ENCODE measurements at regions not wholly inside any gene's neighbourhood (a gene's known extent, or its start where the extent isn't known, plus 50 kb on each side); places are given as distances from the start of the nearest gene placed in this dataset.

DNA sequence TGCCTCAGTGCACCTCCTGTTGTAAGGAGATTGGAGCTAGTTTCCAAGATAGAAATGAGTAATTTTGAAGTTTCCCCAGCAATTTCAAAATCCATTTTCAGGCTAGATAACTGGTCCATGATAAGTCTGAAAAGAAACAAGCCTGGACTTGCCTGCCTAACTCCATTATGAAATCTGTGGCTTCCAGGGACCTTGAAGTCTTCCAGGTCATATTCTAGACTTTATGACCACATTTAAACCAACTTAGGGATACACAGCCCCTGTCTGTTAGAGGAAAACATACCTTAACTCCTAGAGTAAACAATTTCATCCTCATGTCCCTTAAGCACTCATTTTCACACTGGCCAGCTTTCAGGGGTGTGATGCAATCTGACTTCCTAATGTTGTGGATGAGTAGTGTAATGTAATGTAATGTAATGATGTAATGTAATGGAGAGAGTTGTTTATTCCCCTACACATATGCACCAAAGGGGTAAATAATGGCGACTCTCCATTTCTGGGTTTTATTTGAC is 96.7 kb upstream of the FAM20A start:
- H3K9me3 ChIP-seq, result no peaks in the 10 kb centered on the region
- H3K27ac ChIP-seq, result no peak overlapping the region
- no peak overlapping the region for H3K9ac ChIP-seq (ENCODE audit: low read depth in 2 of 2, low read length in 2 of 2)
- H3K4me3 ChIP-seq, result no peak overlapping the region
- intact Hi-C loops (cut with DNase I), result no loop called here
- no peaks in the 10 kb centered on the region for H3K27me3 ChIP-seq
- no peaks in the 10 kb centered on the region for H3K36me3 ChIP-seq
- TF ChIP-seq, protein P1, sequence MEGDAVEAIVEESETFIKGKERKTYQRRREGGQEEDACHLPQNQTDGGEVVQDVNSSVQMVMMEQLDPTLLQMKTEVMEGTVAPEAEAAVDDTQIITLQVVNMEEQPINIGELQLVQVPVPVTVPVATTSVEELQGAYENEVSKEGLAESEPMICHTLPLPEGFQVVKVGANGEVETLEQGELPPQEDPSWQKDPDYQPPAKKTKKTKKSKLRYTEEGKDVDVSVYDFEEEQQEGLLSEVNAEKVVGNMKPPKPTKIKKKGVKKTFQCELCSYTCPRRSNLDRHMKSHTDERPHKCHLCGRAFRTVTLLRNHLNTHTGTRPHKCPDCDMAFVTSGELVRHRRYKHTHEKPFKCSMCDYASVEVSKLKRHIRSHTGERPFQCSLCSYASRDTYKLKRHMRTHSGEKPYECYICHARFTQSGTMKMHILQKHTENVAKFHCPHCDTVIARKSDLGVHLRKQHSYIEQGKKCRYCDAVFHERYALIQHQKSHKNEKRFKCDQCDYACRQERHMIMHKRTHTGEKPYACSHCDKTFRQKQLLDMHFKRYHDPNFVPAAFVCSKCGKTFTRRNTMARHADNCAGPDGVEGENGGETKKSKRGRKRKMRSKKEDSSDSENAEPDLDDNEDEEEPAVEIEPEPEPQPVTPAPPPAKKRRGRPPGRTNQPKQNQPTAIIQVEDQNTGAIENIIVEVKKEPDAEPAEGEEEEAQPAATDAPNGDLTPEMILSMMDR (IDR thresholded peaks at IDR 0.05), result no peak
- H3K4me1 ChIP-seq, result no peaks in the 10 kb centered on the region
- no peak for DNase-seq

DNA sequence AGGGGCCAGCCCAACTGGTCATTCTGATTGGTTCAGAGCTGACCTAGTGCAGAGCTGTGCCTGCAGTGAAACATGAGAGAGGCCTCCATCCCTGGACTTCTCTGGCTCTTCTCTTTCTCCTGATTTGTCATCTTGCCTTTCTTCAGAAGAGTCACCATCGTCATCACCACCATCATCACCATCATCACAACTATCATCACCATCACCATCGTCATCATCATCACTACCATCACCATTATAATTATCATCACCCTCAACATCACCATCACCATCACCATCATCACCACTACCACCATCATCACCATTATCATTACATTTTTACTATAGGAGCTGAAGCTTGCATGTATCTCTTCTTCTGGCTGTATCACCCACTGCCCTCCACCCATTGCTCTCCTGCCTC is 94.5 kb upstream of the FAM20A start:
- Histone ChIP-seq H3K9me3 (no peaks in the 10 kb centered on the region), H3K27me3 (no peaks in the 10 kb centered on the region), H3K4me1 (no peaks in the 10 kb centered on the region), H3K4me3 (no peak overlapping the region), H3K36me3 (no peaks in the 10 kb centered on the region), H3K27ac (no peak overlapping the region), H3K9ac (ENCODE audit: low read depth in 2 of 2, low read length in 2 of 2) (no peak overlapping the region)
- DNase-seq, result no peak
- TF ChIP-seq, protein P1 (IDR thresholded peaks at IDR 0.05), result no peak
- intact Hi-C loops (cut with DNase I), result no loop called here

GRCh38 chr17:68694791-68695485 is 93.8 kb upstream of the FAM20A start:
- Histone ChIP-seq H3K27ac (no peak overlapping the region), H3K4me3 (no peak overlapping the region), H3K9ac (ENCODE audit: low read depth in 2 of 2, low read length in 2 of 2) (no peak overlapping the region), H3K27me3 (no peaks in the 10 kb centered on the region), H3K36me3 (no peaks in the 10 kb centered on the region), H3K9me3 (no peaks in the 10 kb centered on the region), H3K4me1 (no peaks in the 10 kb centered on the region)
- intact Hi-C loops (cut with DNase I), result no loop called here
- TF ChIP-seq, protein P1 (IDR thresholded peaks at IDR 0.05), result no peak
- DNase-seq, result no peak

DNA sequence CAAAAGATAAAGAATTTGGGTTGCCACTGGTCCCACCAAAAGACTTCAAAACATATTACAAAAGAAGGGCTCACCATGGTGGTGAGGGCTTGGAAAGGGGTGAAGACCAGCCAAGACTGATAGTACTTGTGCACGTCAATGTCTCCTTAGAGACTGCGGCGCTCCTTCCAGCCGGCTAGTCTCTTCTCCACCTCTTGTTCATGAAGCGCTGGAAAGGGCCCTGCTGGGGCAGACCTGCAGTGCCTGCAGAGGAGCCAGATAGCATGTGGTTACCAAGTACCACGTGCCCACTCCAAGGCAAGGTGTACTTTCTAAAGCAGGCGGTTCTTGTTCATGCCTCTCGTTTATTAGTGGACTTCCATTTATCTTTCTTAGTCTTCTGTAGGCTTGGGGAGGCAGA is 92.7 kb upstream of the FAM20A start:
- Histone ChIP-seq H3K4me3 (no peak overlapping the region), H3K4me1 (no peaks in the 10 kb centered on the region)
- intact Hi-C loops (cut with DNase I), result no loop called here

GRCh38 chr17:68693466-68693865 is 92.3 kb upstream of the FAM20A start:
- intact Hi-C loops (cut with DNase I), result no loop called here
- Histone ChIP-seq H3K27ac (no peak overlapping the region), H3K36me3 (no peaks in the 10 kb centered on the region), H3K9ac (ENCODE audit: low read depth in 2 of 2, low read length in 2 of 2) (no peak overlapping the region), H3K4me1 (no peaks in the 10 kb centered on the region), H3K9me3 (no peaks in the 10 kb centered on the region), H3K27me3 (no peaks in the 10 kb centered on the region), H3K4me3 (no peak overlapping the region)
- TF ChIP-seq, protein P1 (IDR thresholded peaks at IDR 0.05), result no peak
- no peak for DNase-seq

More for the DNA sequence above, 92.7 kb upstream of the FAM20A start:
- Histone ChIP-seq H3K27me3 (no peaks in the 10 kb centered on the region), H3K27ac (no peak overlapping the region), H3K36me3 (no peaks in the 10 kb centered on the region), H3K9ac (ENCODE audit: low read depth in 2 of 2, low read length in 2 of 2) (no peak overlapping the region), H3K9me3 (no peaks in the 10 kb centered on the region)
- TF ChIP-seq, protein P1 (IDR thresholded peaks at IDR 0.05), result no peak
- no peak for DNase-seq

All from colonic mucosa (tissue), 4 donors.